Sigmoid colon (tissue), 6 donors: ENCODE measurements at regions not wholly inside any gene's neighbourhood (a gene's known extent, or its start where the extent isn't known, plus 50 kb on each side); places are given as distances from the start of the nearest gene placed in this dataset.

ENCODE experiments used
- DNase-seq: peaks from one replicate; pipeline ENCODE4 v3.0.0-alpha.2; 2019
- H3K27ac ChIP-seq, 4 donors: fragments of 200-600 bp; sonication (generic); one replicate each; pipeline ENCODE4 v1.5.1; 2016 to 2019; ENCODE audit warnings: mild to moderate bottlenecking in 1 of 4
- H3K27me3 ChIP-seq, 3 donors: fragments of 200-600 bp; sonication (generic); one replicate each; pipeline ENCODE4 v1.5.1; 2019; ENCODE audit warnings: mild to moderate bottlenecking in 1 of 3
- H3K36me3 ChIP-seq, 4 donors: fragments of 200-600 bp; sonication (generic); one replicate each; pipeline ENCODE4 v1.5.1; 2016 to 2019
- H3K4me1 ChIP-seq, 4 donors: fragments of 200-600 bp; sonication (generic); one replicate each; pipeline ENCODE4 v1.5.1; 2017 to 2019
- H3K4me3 ChIP-seq, 4 donors: fragments of 200-600 bp; sonication (generic); one replicate each; pipeline ENCODE4 v1.5.1; 2017 to 2019; ENCODE audit warnings: mild to moderate bottlenecking in 2 of 4, moderate library complexity in 1 of 4
- H3K9me3 ChIP-seq, 4 donors: fragments of 200-600 bp in 3 of 4; sonication (generic) in 3 of 4; one replicate each; pipeline versions ENCODE4 v1.5.1 to v1.6.1; 2013 to 2019
- CTCF ChIP-seq, 4 experiments: fragments of 450-650 bp in 3 of 4; fragments of 200-600 bp in 1 of 4; IDR thresholded peaks; one replicate each; pipeline ENCODE4 v1.5.1; 2016 to 2019; ENCODE audit warnings: antibody characterized with exemption in 4 of 4, mild to moderate bottlenecking in 3 of 4, moderate library complexity in 2 of 4
- EP300 ChIP-seq, 4 donors: sonication (generic); formaldehyde crosslinking; IDR thresholded peaks; one replicate each; pipeline ENCODE4 v1.6.1; 2017; ENCODE audit warnings: antibody characterized with exemption in 4 of 4
- POLR2A ChIP-seq, 2 donors: fragments of 450-650 bp; IDR thresholded peaks; one replicate each; pipeline ENCODE4 v1.6.1; 2016; ENCODE audit warnings: antibody characterized with exemption in 2 of 2, mild to moderate bottlenecking in 2 of 2, moderate library complexity in 2 of 2
- POLR2AphosphoS5 ChIP-seq, 4 donors: sonication (generic); formaldehyde crosslinking; IDR thresholded peaks; one replicate each; pipeline ENCODE4 v1.6.1; 2017; ENCODE audit warnings: antibody characterized with exemption in 4 of 4
- WGBS, 2 donors: extraction: QIAGEN DNeasy Blood & Tissue Kit; methylation state at CpG; one replicate each; pipeline ENCODE4 v1.1.7; 2013; 5-methylcytosine and 5-hydroxymethylcytosine counted together
- intact Hi-C: fragments of 100-400 bp; cut with DNase I; formaldehyde crosslinking; loops from one replicate; pipeline ENCODE4 v1.15.1; 2023
- donor health status: healthy with polysubstance abuse.
- donor health status: healthy.

DNA sequence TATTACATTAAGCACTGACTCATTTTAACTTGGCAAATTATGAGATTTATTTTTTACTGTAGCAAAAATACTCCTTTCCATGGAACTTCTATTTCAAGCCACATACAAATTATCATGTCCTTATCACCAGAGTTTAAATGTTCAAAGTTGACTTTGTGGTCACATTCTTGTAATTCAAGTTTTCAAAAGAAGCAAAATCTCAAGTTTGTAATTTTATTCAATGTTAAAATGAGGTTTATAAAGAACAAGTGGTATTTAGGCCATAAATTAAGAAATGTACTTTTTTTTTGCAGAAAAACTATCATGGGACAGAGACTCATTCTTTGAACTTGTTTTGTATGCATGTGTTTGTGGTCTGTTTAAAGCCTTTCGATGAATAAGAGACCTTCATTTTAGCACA is 811.5 kb downstream of the TENT5A start:
- no peaks in the 10 kb centered on the region for H3K27me3 ChIP-seq
- peaks cover 0 to 9% (median 0%) of the 10 kb centered on the region in 4 donors for H3K4me1 ChIP-seq
- H3K36me3 ChIP-seq, result no peaks in the 10 kb centered on the region
- no peak for DNase-seq
- TF ChIP-seq EP300 (IDR thresholded peaks at IDR 0.05) (no peak), CTCF (IDR thresholded peaks at IDR 0.05) (no peak), POLR2AphosphoS5 (IDR thresholded peaks at IDR 0.05) (no peak), POLR2A (IDR thresholded peaks at IDR 0.05) (no peak)
- 79 to 81% methylated on average over 1 of the region's 1 CpG for WGBS, 2 donors
- no peaks in the 10 kb centered on the region for H3K9me3 ChIP-seq
- H3K27ac ChIP-seq, result no peak overlapping the region
- H3K4me3 ChIP-seq, result no peak overlapping the region
- intact Hi-C loops, result no loop called here

- Histone ChIP-seq H3K27ac (no peak overlapping the region), H3K4me3 (no peak overlapping the region), H3K36me3 (no peaks in the 10 kb centered on the region), H3K4me1 (peaks cover 0 to 9% (median 0%) of the 10 kb centered on the region in 4 donors), H3K27me3 (no peaks in the 10 kb centered on the region), H3K9me3 (no peaks in the 10 kb centered on the region)
- WGBS, 2 donors, result 71 to 81% methylated on average over 1 of the region's 1 CpG
- intact Hi-C loops, result no loop called here
- TF ChIP-seq EP300 (IDR thresholded peaks at IDR 0.05), result no peak
- no peak for TF ChIP-seq POLR2A (IDR thresholded peaks at IDR 0.05)
- TF ChIP-seq CTCF (IDR thresholded peaks at IDR 0.05), result no peak
- TF ChIP-seq POLR2AphosphoS5 (IDR thresholded peaks at IDR 0.05), result no peak
- no peak for DNase-seq
Observed at GRCh38 chr6:80940571-80940970, 811.9 kb downstream of the TENT5A start.

DNA sequence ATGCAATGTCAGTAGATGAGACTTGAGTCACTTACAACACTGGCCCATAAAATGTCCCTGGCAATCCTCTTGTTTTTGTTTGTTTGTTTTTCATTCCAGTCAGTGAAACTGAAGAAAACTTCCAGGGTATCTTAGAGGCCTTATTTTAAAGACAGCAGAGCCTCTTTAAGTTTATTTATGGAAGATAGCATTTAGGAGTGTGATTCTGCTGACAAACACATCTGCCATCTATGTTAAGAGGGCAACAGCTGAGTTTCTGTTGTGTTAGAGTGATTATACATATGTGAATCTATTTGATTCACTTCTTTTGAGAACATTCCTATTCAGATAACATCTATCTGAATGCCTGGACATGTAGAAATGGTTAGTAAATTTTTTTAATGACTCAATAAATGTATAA is 812.6 kb downstream of the TENT5A start:
- H3K4me1 ChIP-seq, result peaks cover 0 to 9% (median 0%) of the 10 kb centered on the region in 4 donors
- no peaks in the 10 kb centered on the region for H3K36me3 ChIP-seq
- no peak overlapping the region for H3K4me3 ChIP-seq
- H3K27ac ChIP-seq, result no peak overlapping the region
- TF ChIP-seq EP300 (IDR thresholded peaks at IDR 0.05) (no peak), POLR2AphosphoS5 (IDR thresholded peaks at IDR 0.05) (no peak), POLR2A (IDR thresholded peaks at IDR 0.05) (no peak), CTCF (IDR thresholded peaks at IDR 0.05) (no peak)
- intact Hi-C loops, result no loop called here
- H3K9me3 ChIP-seq, result no peaks in the 10 kb centered on the region
- DNase-seq, result no peak
- no peaks in the 10 kb centered on the region for H3K27me3 ChIP-seq

GRCh38 chr6:80939480-80939879 is 813.0 kb downstream of the TENT5A start:
- intact Hi-C loops, result no loop called here
- H3K27me3 ChIP-seq, result no peaks in the 10 kb centered on the region
- no peak overlapping the region for H3K4me3 ChIP-seq
- DNase-seq, result no peak
- no peaks in the 10 kb centered on the region for H3K9me3 ChIP-seq
- TF ChIP-seq POLR2AphosphoS5 (IDR thresholded peaks at IDR 0.05) (no peak), EP300 (IDR thresholded peaks at IDR 0.05) (no peak), CTCF (IDR thresholded peaks at IDR 0.05) (no peak), POLR2A (IDR thresholded peaks at IDR 0.05) (no peak)
- H3K27ac ChIP-seq, result no peak overlapping the region
- peaks cover 0 to 9% (median 0%) of the 10 kb centered on the region in 4 donors for H3K4me1 ChIP-seq
- H3K36me3 ChIP-seq, result no peaks in the 10 kb centered on the region
- 53 to 69% methylated on average over 4 of the region's 4 CpGs for WGBS, 2 donors

GRCh38 chr6:80938131-80938530 is 814.4 kb downstream of the TENT5A start:
- Histone ChIP-seq H3K27me3 (no peaks in the 10 kb centered on the region), H3K4me1 (peaks cover 0 to 9% (median 0%) of the 10 kb centered on the region in 4 donors), H3K27ac (no peak overlapping the region), H3K9me3 (peaks cover 0 to 2% (median 0%) of the 10 kb centered on the region in 4 donors), H3K4me3 (no peak overlapping the region), H3K36me3 (no peaks in the 10 kb centered on the region)
- WGBS, 2 donors, result 23 to 59% methylated on average over 1 of the region's 1 CpG
- TF ChIP-seq POLR2A (IDR thresholded peaks at IDR 0.05) (no peak), CTCF (IDR thresholded peaks at IDR 0.05) (no peak), EP300 (IDR thresholded peaks at IDR 0.05) (no peak), POLR2AphosphoS5 (IDR thresholded peaks at IDR 0.05) (no peak)
- intact Hi-C loops, result no loop called here
- no peak for DNase-seq
